K562 (cell line): ENCODE measurements at regions not wholly inside any gene's neighbourhood (a gene's known extent, or its start where the extent isn't known, plus 50 kb on each side); places are given as distances from the start of the nearest gene placed in this dataset.
"Not testable (repeated sequence)": the region's sequence is repeated elsewhere in the genome, so short reads cannot be mapped to it uniquely, and the experiment has no call there.

Experiments
- ATAC-seq: fragments of 200-7000 bp; cut with Tn5 transposase; 3 replicates; pipeline ENCODE4 v1.9.1; 2020; ENCODE audit warnings: moderate library complexity
- BruUV-seq: library from RNA; stranded (reverse); fragments of 400-500 nt; replicated peaks from 2 replicates; lab custom pipeline; 2021; lab: Mats Ljungman, UMichigan
- CTCF ChIA-PET: fragments of 300-600 bp; formaldehyde crosslinking; extraction: SDS; loops from one replicate; lab custom pipeline; 2021; ENCODE audit warnings: low intra/inter-chr PET ratio; lab: Yijun Ruan, JAX
- POLR2A ChIA-PET: fragments of 300-600, 350-650 bp; sonication (Branson Sonifier 250); formaldehyde crosslinking; extraction: SDS; loops from one replicate; lab custom pipeline; 2021; ENCODE audit warnings: antibody characterized with exemption, inconsistent platforms; lab: Yijun Ruan, JAX
- DNase-seq, 4 experiments: peaks; one replicate each; pipeline versions ENCODE4 v3.0.0 to v3.0.0-alpha.2; 2011 to 2018; ENCODE audit warnings: low spot score in 3 of 4, mixed read lengths in 3 of 4; ENCODE audit errors: extremely low read depth in 1 of 4
- FAIRE-seq: peaks from 2 replicates; lab custom pipeline; 2011; peaks lifted over from hg19 to GRCh38; lab: Jason Lieb, UNC
- H2AFZ ChIP-seq: 2 replicates; pipeline ENCODE4 v1.6.0; 2011; ENCODE audit warnings: low read depth, low read length, control low read depth, inconsistent platforms
- H3K27ac ChIP-seq: fragments of 200-600 bp; 3 replicates; pipeline ENCODE4 v1.8.0; 2011; ENCODE audit warnings: low read depth, mild to moderate bottlenecking, control low read depth, inconsistent platforms, low read length, moderate library complexity, mixed read lengths; ENCODE audit errors: extremely low read depth
- H3K27me3 ChIP-seq, 2 experiments: fragments of 300-600 bp in 1 of 2; 2 replicates in 1 of 2; 3 replicates in 1 of 2; pipeline versions ENCODE4 v1.6.0 to v1.8.0; 2011; ENCODE audit warnings: inconsistent platforms in 2 of 2, low read length in 2 of 2, mild to moderate bottlenecking in 1 of 2, mixed read lengths in 1 of 2, moderate library complexity in 1 of 2; ENCODE audit not compliant: control insufficient read depth in 2 of 2, insufficient read depth in 2 of 2
- H3K36me3 ChIP-seq: fragments of 300-600 bp; 3 replicates; pipeline ENCODE4 v1.8.0; 2011; ENCODE audit warnings: mild to moderate bottlenecking, low read length, inconsistent platforms; ENCODE audit not compliant: control insufficient read depth, insufficient read depth
- H3K4me1 ChIP-seq, 2 experiments: fragments of 200-600 bp in 1 of 2; replicated peaks in 1 of 2; 2 replicates in 1 of 2; 3 replicates in 1 of 2; pipeline versions ENCODE4 v1.5.1 to v1.8.0; 2011; ENCODE audit warnings: inconsistent platforms in 2 of 2, low read length in 2 of 2, mild to moderate bottlenecking in 1 of 2, mixed read lengths in 1 of 2, moderate library complexity in 1 of 2; ENCODE audit not compliant: control insufficient read depth in 2 of 2, insufficient read depth in 2 of 2
- H3K4me2 ChIP-seq: 2 replicates; pipeline ENCODE4 v1.6.1; 2011; ENCODE audit warnings: low read length, control low read depth, inconsistent platforms, mixed read lengths; ENCODE audit not compliant: insufficient read depth
- H3K4me3 ChIP-seq: fragments of 200-600 bp; sonication (generic), shearing (Covaris generic); 2 replicates; pipeline ENCODE4 v1.5.1; 2016; ENCODE audit warnings: control low read depth, inconsistent platforms
- H3K79me2 ChIP-seq: fragments of 200-600 bp; 3 replicates; pipeline ENCODE4 v1.8.0; 2011; ENCODE audit warnings: low read length, inconsistent platforms; ENCODE audit not compliant: control insufficient read depth, insufficient read depth
- H3K9ac ChIP-seq, 2 experiments: 2 replicates each; pipeline versions ENCODE4 v1.6.0 to v1.6.1; 2011; ENCODE audit warnings: low read depth in 2 of 2, low read length in 2 of 2, control low read depth in 1 of 2, inconsistent platforms in 1 of 2, mild to moderate bottlenecking in 1 of 2, mixed read lengths in 1 of 2; ENCODE audit not compliant: insufficient read depth in 1 of 2
- H3K9me1 ChIP-seq: one replicate; pipeline ENCODE4 v1.6.0; 2011; ENCODE audit warnings: inconsistent platforms, mild to moderate bottlenecking, low read length, moderate library complexity; ENCODE audit not compliant: control insufficient read depth, insufficient read depth
- H3K9me3 ChIP-seq: replicated peaks from 2 replicates; pipeline ENCODE4 v1.5.1; 2011; ENCODE audit warnings: low read depth, low read length, inconsistent platforms; ENCODE audit not compliant: control insufficient read depth, insufficient read depth
- H4K20me1 ChIP-seq: replicated peaks from 2 replicates; pipeline ENCODE4 v1.6.1; 2011; ENCODE audit warnings: low read length, inconsistent platforms, mixed read lengths; ENCODE audit not compliant: control insufficient read depth, insufficient read depth
- PML ChIP-seq: IDR thresholded peaks from 2 replicates; pipeline ENCODE4 v1.6.1; 2012; ENCODE audit warnings: low read length, inconsistent platforms
- RBM25 ChIP-seq: fragments of 200-400 bp; formaldehyde crosslinking; IDR thresholded peaks from 2 replicates; pipeline ENCODE4 v1.6.1; 2018; ENCODE audit warnings: low read length, low read depth, moderate library complexity; ENCODE audit not compliant: severe bottlenecking
- SIN3A ChIP-seq, 2 experiments: fragments of 150-350 bp in 1 of 2; IDR thresholded peaks; 2 replicates each; pipeline ENCODE4 v1.6.1; 2011 to 2016; ENCODE audit warnings: borderline replicate concordance in 2 of 2, low read depth in 2 of 2, low read length in 2 of 2, mild to moderate bottlenecking in 2 of 2, moderate library complexity in 2 of 2; ENCODE audit not compliant: control insufficient read depth in 1 of 2
- SMAD2 ChIP-seq: fragments of 150-350 bp; IDR thresholded peaks from 2 replicates; pipeline ENCODE4 v1.6.1; 2014; ENCODE audit warnings: low read depth, mild to moderate bottlenecking, low read length
- ZNF212 ChIP-seq: fragments of 450-650 bp; formaldehyde crosslinking; IDR thresholded peaks from 2 replicates; pipeline ENCODE4 v1.4.0; 2020; ENCODE audit warnings: mild to moderate bottlenecking
- ZNF3 ChIP-seq: fragments of 250-450 bp; sonication (Bioruptor Pico); IDR thresholded peaks from 2 replicates; pipeline ENCODE4 v1.5.0; 2021; ENCODE audit warnings: mild to moderate bottlenecking, moderate library complexity
- ZNF444 ChIP-seq: fragments of 250-450 bp; sonication (Bioruptor Pico); IDR thresholded peaks from 2 replicates; pipeline ENCODE4 v1.4.0; 2020; ENCODE audit warnings: mild to moderate bottlenecking, moderate library complexity
- ZNF507 ChIP-seq: conservative IDR thresholded peaks from 2 replicates; pipeline ENCODE4 v1.6.1; 2017; ENCODE audit warnings: missing genetic modification characterization, missing compliant biosample characterization
- WGBS: fragments of 100-300 bp; shearing (Covaris generic); methylation state at CpG from one replicate; pipeline ENCODE4 v1.1.6; 2016; ENCODE audit warnings: low coverage, mixed read lengths; ENCODE audit not compliant: insufficient coverage; ENCODE audit errors: missing lambda C conversion rate; 5-methylcytosine and 5-hydroxymethylcytosine counted together
- in situ Hi-C: fragments of 300-500 bp; cut with MboI; formaldehyde crosslinking; loops from 4 replicates; pipeline ENCODE4 v1.15.0; 2018; ENCODE audit warnings: inconsistent platforms, mixed read lengths
- intact Hi-C: fragments of 100-400 bp; cut with micrococcal nuclease; formaldehyde crosslinking; loops from 2 replicates; pipeline ENCODE4 v1.14.2; 2022
- TF ChIP-seq, protein P1 (sequence below): IDR thresholded peaks from 2 replicates; pipeline ENCODE4 v1.6.1; 2016; ENCODE audit warnings: missing genetic modification characterization, missing compliant biosample characterization

DNA sequence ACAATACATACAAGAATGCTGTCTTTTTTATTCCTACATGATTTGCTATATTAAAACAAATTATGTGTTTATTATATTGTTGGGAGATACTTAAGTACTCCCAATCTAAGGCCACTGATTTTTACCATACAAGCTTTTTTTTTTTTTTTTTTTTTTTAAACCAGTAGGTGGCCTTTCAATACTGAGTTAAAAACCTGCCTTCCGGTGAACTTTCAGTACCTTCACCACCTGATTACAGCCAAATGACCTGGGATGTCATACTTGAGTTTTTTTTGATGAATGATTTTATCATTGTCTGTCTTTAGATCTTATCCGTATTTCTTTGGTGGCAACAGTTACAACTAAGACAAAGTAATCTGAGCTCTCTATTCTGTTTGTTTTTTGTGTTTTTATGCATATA, 94.0 kb upstream of the FOLH1 start:
- Histone ChIP-seq H3K4me3 (no peak overlapping the region), H3K4me1 (no peaks in the 10 kb centered on the region), H3K9me3 (no peaks in the 10 kb centered on the region), H3K4me2 (no peak overlapping the region), H3K27ac (no peak overlapping the region), H4K20me1 (no peaks in the 10 kb centered on the region), H2AFZ (no peak overlapping the region), H3K9ac (no peak overlapping the region), H3K27me3 (no peaks in the 10 kb centered on the region), H3K9me1 (no peaks in the 10 kb centered on the region), H3K36me3 (no peaks in the 10 kb centered on the region), H3K79me2 (no peaks in the 10 kb centered on the region)
- POLR2A ChIA-PET, result no interaction called here
- 0% methylated on average over 2 of the region's 2 CpGs for WGBS
- intact Hi-C loops (no loop called here), in situ Hi-C loops (no loop called here)
- DNase-seq, result no peak
- no TSS peak for BruUV-seq
- CTCF ChIA-PET, result no interaction called here
- FAIRE-seq, result no peak
- TF ChIP-seq SMAD2 (no peak), ZNF507 (tag) (no peak), ZNF3 (no peak), ZNF212 (CRISPR knock-in tag) (no peak), RBM25 (no peak), ZNF444 (no peak), SIN3A (IDR thresholded peaks at IDR 0.05; ENCODE audit: borderline replicate concordance in 2 of 2, control insufficient read depth in 1 of 2, low read depth in 2 of 2, low read length in 2 of 2) (no peak), PML (no peak)
- TF ChIP-seq, protein P1, sequence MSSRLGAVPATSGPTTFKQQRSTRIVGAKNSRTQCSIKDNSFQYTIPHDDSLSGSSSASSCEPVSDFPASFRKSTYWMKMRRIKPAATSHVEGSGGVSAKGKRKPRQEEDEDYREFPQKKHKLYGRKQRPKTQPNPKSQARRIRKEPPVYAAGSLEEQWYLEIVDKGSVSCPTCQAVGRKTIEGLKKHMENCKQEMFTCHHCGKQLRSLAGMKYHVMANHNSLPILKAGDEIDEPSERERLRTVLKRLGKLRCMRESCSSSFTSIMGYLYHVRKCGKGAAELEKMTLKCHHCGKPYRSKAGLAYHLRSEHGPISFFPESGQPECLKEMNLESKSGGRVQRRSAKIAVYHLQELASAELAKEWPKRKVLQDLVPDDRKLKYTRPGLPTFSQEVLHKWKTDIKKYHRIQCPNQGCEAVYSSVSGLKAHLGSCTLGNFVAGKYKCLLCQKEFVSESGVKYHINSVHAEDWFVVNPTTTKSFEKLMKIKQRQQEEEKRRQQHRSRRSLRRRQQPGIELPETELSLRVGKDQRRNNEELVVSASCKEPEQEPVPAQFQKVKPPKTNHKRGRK (tag), result no peak
- no peak for ATAC-seq

DNA sequence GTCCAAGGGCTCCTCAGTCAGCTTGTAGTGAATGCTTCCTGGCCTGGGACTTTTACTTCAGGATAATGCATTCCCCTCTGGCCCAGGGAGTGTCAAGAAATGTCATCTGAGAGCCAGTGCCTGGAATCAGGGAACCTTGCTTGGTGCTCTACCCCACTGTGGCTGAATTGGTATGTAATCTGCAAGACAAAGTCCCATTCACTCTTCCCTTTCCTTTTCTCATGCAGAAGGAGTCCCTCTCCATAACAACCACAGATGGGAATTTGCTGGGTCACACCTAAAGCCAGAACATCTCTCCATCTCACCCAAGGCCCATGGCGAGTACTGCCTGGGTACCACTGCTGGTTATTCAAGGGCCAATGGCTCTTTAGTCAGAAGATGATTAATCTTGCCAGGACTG, 89.6 kb upstream of the FOLH1 start:
- 17% methylated on average over 1 of the region's 1 CpG for WGBS
- H3K36me3 ChIP-seq, H3K4me2 ChIP-seq, H3K79me2 ChIP-seq, in situ Hi-C loops, H4K20me1 ChIP-seq, BruUV-seq, H3K9ac ChIP-seq, H3K9me1 ChIP-seq, FAIRE-seq, H3K9me3 ChIP-seq, CTCF ChIA-PET, POLR2A ChIA-PET, H3K4me1 ChIP-seq, H3K27ac ChIP-seq, H2AFZ ChIP-seq, DNase-seq, H3K4me3 ChIP-seq, H3K27me3 ChIP-seq, ATAC-seq, intact Hi-C loops: not testable (repeated sequence)
